Hepatocyte (in vitro differentiated cells): ENCODE measurements at regions not wholly inside any gene's neighbourhood (a gene's known extent, or its start where the extent isn't known, plus 50 kb on each side); places are given as distances from the start of the nearest gene placed in this dataset.

Experiments
- CTCF ChIP-seq: fragments of 200-600 bp; sonication (generic); IDR thresholded peaks from 2 replicates; pipeline ENCODE4 v1.5.1; 2016; ENCODE audit warnings: antibody characterized with exemption, mild to moderate bottlenecking; ENCODE audit not compliant: poor library complexity
- EZH2phosphoT487 ChIP-seq: fragments of 200-600 bp; sonication (generic); IDR thresholded peaks from one replicate; pipeline ENCODE4 v1.6.1; 2018; ENCODE audit warnings: antibody characterized with exemption, mild to moderate bottlenecking, low read depth, moderate library complexity; ENCODE audit not compliant: unreplicated experiment, severe bottlenecking

- TF ChIP-seq CTCF (no peak), EZH2phosphoT487 (no peak)
These were observed 234.6 kb downstream of the HS3ST3A1 start for GRCh38 chr17:13367154-13367553.
